GM12878 (cell line): ENCODE measurements at regions not wholly inside any gene's neighbourhood (a gene's known extent, or its start where the extent isn't known, plus 50 kb on each side); places are given as distances from the start of the nearest gene placed in this dataset.

ENCODE experiments used
- ATAC-seq: fragments of 200-7000 bp; cut with Tn5 transposase; 3 replicates; pipeline ENCODE4 v1.9.1; 2020; ENCODE audit warnings: mild to moderate bottlenecking, moderate library complexity
- BruUV-seq: library from RNA; stranded (reverse); fragments of 400-500 nt; replicated peaks from 2 replicates; lab custom pipeline; 2021; lab: Mats Ljungman, UMichigan
- CTCF ChIA-PET: fragments of 300-600 bp; sonication (Branson Sonifier 250); formaldehyde crosslinking; extraction: SDS; loops from one replicate; lab custom pipeline; 2021; ENCODE audit warnings: inconsistent platforms; lab: Yijun Ruan, JAX
- POLR2A ChIA-PET: fragments of 350-600 bp; formaldehyde crosslinking; extraction: SDS; loops from one replicate; lab custom pipeline; 2021; ENCODE audit warnings: inconsistent platforms; lab: Charles Lee
- RAD21 ChIA-PET: fragments of 300-600 bp; sonication (Branson Sonifier 250); formaldehyde crosslinking; loops from one replicate; lab custom pipeline; 2023; ENCODE audit warnings: antibody characterized with exemption; ENCODE audit not compliant: unreplicated experiment; lab: Charles Lee
- SMC1A ChIA-PET: fragments of 300-600 bp; sonication (Branson Sonifier 250); formaldehyde crosslinking; loops from one replicate; lab custom pipeline; 2023; ENCODE audit not compliant: unreplicated experiment, uncharacterized antibody; lab: Charles Lee
- DNase-seq: peaks from one replicate; pipeline ENCODE4 v3.0.0-alpha.2; 2011; ENCODE audit warnings: low read depth, low spot score
- FAIRE-seq: peaks from 3 replicates; lab custom pipeline; 2011; peaks lifted over from hg19 to GRCh38; lab: Jason Lieb, UNC
- H2AFZ ChIP-seq: 2 replicates; pipeline ENCODE4 v1.6.0; 2011; ENCODE audit warnings: low read depth, low read length, control low read depth; ENCODE audit not compliant: control insufficient read depth
- H3K27ac ChIP-seq: 2 replicates; pipeline ENCODE4 v1.5.1; 2011; ENCODE audit warnings: control low read depth; ENCODE audit not compliant: control insufficient read depth, insufficient read depth
- H3K27me3 ChIP-seq, 2 experiments: replicated peaks in 1 of 2; 2 replicates each; pipeline versions ENCODE4 v1.6.0 to v1.6.1; 2011; ENCODE audit warnings: low read length in 1 of 2; ENCODE audit not compliant: control insufficient read depth in 2 of 2, insufficient read depth in 2 of 2
- H3K36me3 ChIP-seq, 2 experiments: 2 replicates each; pipeline ENCODE4 v1.5.1; 2011; ENCODE audit warnings: low read length in 1 of 2; ENCODE audit not compliant: control insufficient read depth in 2 of 2, insufficient read depth in 2 of 2
- H3K4me1 ChIP-seq: 2 replicates; pipeline ENCODE4 v1.6.1; 2011; ENCODE audit warnings: mild to moderate bottlenecking, low read length, moderate library complexity, mixed read lengths; ENCODE audit not compliant: control insufficient read depth, insufficient read depth
- H3K4me2 ChIP-seq: 2 replicates; pipeline ENCODE4 v1.6.0; 2011; ENCODE audit warnings: control low read depth; ENCODE audit not compliant: control insufficient read depth, insufficient read depth
- H3K4me3 ChIP-seq: fragments of 200-600 bp; sonication (generic); 2 replicates; pipeline ENCODE4 v1.5.1; 2016
- H3K79me2 ChIP-seq: 2 replicates; pipeline ENCODE4 v1.6.0; 2011; ENCODE audit warnings: low read length; ENCODE audit not compliant: control insufficient read depth, insufficient read depth
- H3K9ac ChIP-seq: 2 replicates; pipeline ENCODE4 v1.8.0; 2011; ENCODE audit warnings: low read length, control low read depth, mixed read lengths; ENCODE audit not compliant: control insufficient read depth, insufficient read depth
- H3K9me3 ChIP-seq: replicated peaks from 3 replicates; pipeline ENCODE4 v1.5.1; 2011; ENCODE audit warnings: mild to moderate bottlenecking, low read length; ENCODE audit not compliant: control insufficient read depth, insufficient read depth
- H4K20me1 ChIP-seq: 2 replicates; pipeline ENCODE4 v1.6.0; 2011; ENCODE audit not compliant: control insufficient read depth, insufficient read depth
- ATF7 ChIP-seq: fragments of 450-650 bp; IDR thresholded peaks from 2 replicates; pipeline ENCODE4 v1.6.1; 2016; ENCODE audit warnings: low read depth, mild to moderate bottlenecking
- BMI1 ChIP-seq: fragments of 450-650 bp; IDR thresholded peaks from 2 replicates; pipeline ENCODE4 v1.6.1; 2016; ENCODE audit warnings: mild to moderate bottlenecking, moderate library complexity, borderline replicate concordance
- CREB1 ChIP-seq: IDR thresholded peaks from 2 replicates; pipeline ENCODE4 v1.6.1; 2012; ENCODE audit warnings: low read depth, mild to moderate bottlenecking, inconsistent platforms
- FOXM1 ChIP-seq: IDR thresholded peaks from 2 replicates; pipeline ENCODE4 v1.6.1; 2012; ENCODE audit warnings: low read depth, mild to moderate bottlenecking, inconsistent platforms, low read length, moderate library complexity
- IRF3 ChIP-seq: fragments of 450-650 bp; IDR thresholded peaks from 2 replicates; pipeline ENCODE4 v1.6.1; 2014; ENCODE audit warnings: mild to moderate bottlenecking
- KAT2A ChIP-seq: conservative IDR thresholded peaks from 2 replicates; pipeline ENCODE4 v1.6.1; 2011; ENCODE audit warnings: low read depth, low read length; ENCODE audit not compliant: control insufficient read depth
- NKRF ChIP-seq: fragments of 450-650 bp; conservative IDR thresholded peaks from 2 replicates; pipeline ENCODE4 v1.6.1; 2017; ENCODE audit warnings: mild to moderate bottlenecking, moderate library complexity
- PAX5 ChIP-seq: IDR thresholded peaks from 2 replicates; pipeline ENCODE4 v1.6.1; 2011; ENCODE audit warnings: low read depth, low read length, borderline replicate concordance
- PML ChIP-seq: IDR thresholded peaks from 2 replicates; pipeline ENCODE4 v1.6.1; 2012; ENCODE audit warnings: low read length, inconsistent platforms
- POLR2A ChIP-seq: IDR thresholded peaks from 2 replicates; pipeline ENCODE4 v1.6.1; 2011; ENCODE audit warnings: low read depth, mild to moderate bottlenecking, low read length
- POLR2AphosphoS2 ChIP-seq: IDR thresholded peaks from 2 replicates; pipeline ENCODE4 v1.6.1; 2011; ENCODE audit warnings: low read depth, mild to moderate bottlenecking, low read length, improper control_type of control experiment, moderate library complexity
- RAD51 ChIP-seq: fragments of 450-650 bp; IDR thresholded peaks from 2 replicates; pipeline ENCODE4 v1.6.1; 2016; ENCODE audit warnings: moderate library complexity, mild to moderate bottlenecking, inconsistent platforms
- USF1 ChIP-seq: IDR thresholded peaks from 2 replicates; pipeline ENCODE4 v1.6.1; 2011; ENCODE audit warnings: borderline replicate concordance, low read depth, mild to moderate bottlenecking, moderate library complexity, mixed read lengths, low read length; ENCODE audit not compliant: insufficient read depth; ENCODE audit errors: extremely low read length
- WRNIP1 ChIP-seq: IDR thresholded peaks from 2 replicates; pipeline ENCODE4 v1.6.1; 2011; ENCODE audit warnings: low read depth, low read length, improper control_type of control experiment, borderline replicate concordance
- YY1 ChIP-seq: IDR thresholded peaks from 2 replicates; pipeline ENCODE4 v1.6.1; 2011; ENCODE audit warnings: low read depth, mild to moderate bottlenecking, low read length
- ZBTB4 ChIP-seq: fragments of 450-650 bp; formaldehyde crosslinking; IDR thresholded peaks from 2 replicates; pipeline ENCODE4 v1.4.0; 2022; ENCODE audit warnings: mild to moderate bottlenecking, moderate library complexity
- ZNF622 ChIP-seq: fragments of 450-650 bp; IDR thresholded peaks from 2 replicates; pipeline ENCODE4 v1.6.1; 2017; ENCODE audit warnings: mild to moderate bottlenecking, inconsistent platforms
- ZSCAN29 ChIP-seq: fragments of 450-650 bp; IDR thresholded peaks from 2 replicates; pipeline ENCODE4 v1.6.1; 2017; ENCODE audit warnings: mild to moderate bottlenecking, moderate library complexity
- WGBS: methylation state at CpG from one replicate; pipeline ENCODE4 v1.1.6; 2016; ENCODE audit warnings: low lambda C conversion rate; ENCODE audit not compliant: insufficient replicate concordance, insufficient coverage; ENCODE audit errors: missing lambda C conversion rate; 5-methylcytosine and 5-hydroxymethylcytosine counted together
- in situ Hi-C: fragments of 300-500 bp; cut with MboI; formaldehyde crosslinking; loops from 9 replicates; pipeline ENCODE4 v1.14.3; 2018; ENCODE audit warnings: mixed read lengths
- intact Hi-C: fragments of 100-400 bp; cut with micrococcal nuclease; formaldehyde crosslinking; loops from one replicate; pipeline ENCODE4 v1.14.2; 2022; ENCODE audit not compliant: unreplicated experiment

DNA sequence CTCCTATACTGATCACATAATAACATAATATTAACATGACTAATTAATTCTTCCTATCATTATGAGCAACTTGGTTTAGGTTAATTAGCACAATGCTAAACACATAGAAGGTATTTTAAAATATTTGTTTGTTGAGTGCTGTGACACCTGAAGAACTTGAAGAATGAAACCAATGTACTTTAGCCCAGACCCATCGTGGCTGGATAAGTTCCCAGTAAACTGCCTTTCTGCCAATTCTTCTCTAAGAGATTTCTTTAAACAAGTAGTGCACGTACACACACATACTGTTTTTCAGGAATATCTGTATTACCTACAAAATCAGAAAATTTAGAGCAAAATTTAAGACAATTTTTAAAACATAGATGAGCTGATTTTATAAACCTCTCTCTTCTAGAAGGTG, 207.4 kb upstream of the SSTR1 start:
- Histone ChIP-seq H3K9ac (no peak overlapping the region), H2AFZ (no peak overlapping the region), H3K27me3 (no peaks in the 10 kb centered on the region), H3K27ac (no peak overlapping the region), H3K4me3 (no peak overlapping the region), H3K4me2 (no peak overlapping the region), H3K79me2 (no peaks in the 10 kb centered on the region), H3K4me1 (no peaks in the 10 kb centered on the region), H3K9me3 (no peaks in the 10 kb centered on the region; the same call in 2 of the 3 replicates), H4K20me1 (no peaks in the 10 kb centered on the region), H3K36me3 (no peaks in the 10 kb centered on the region)
- TF ChIP-seq PAX5 (no peak), IRF3 (no peak), NKRF (no peak), CREB1 (no peak), YY1 (no peak), BMI1 (no peak), ZNF622 (no peak), POLR2A (no peak), USF1 (no peak), WRNIP1 (no peak), RAD51 (no peak), ZSCAN29 (no peak), POLR2AphosphoS2 (no peak), ATF7 (no peak), ZBTB4 (CRISPR knock-in tag) (no peak), KAT2A (no peak), FOXM1 (no peak), PML (no peak)
- BruUV-seq = no TSS peak
- ChIA-PET POLR2A (no interaction called here), CTCF (interaction anchor here (0.7 kb wide), 1 partner anchor 775 kb away, joined by 3 read pairs; no protein-coding TSS in a partner anchor), SMC1A (interaction anchor here (0.5 to 0.7 kb wide), 2 partner anchors 10 to 47 kb away, joined by 3 to 4 read pairs; no protein-coding TSS in a partner anchor), RAD21 (no interaction called here)
- WGBS = 0% methylated on average over 2 of the region's 2 CpGs
- intact Hi-C loops = no loop called here
- ATAC-seq (no peak), DNase-seq (no peak), FAIRE-seq (no peak)
- in situ Hi-C loops = no loop called here
